ENCODE measurements at regions not wholly inside any gene's neighbourhood (a gene's known extent, or its start where the extent isn't known, plus 50 kb on each side); places are given as distances from the start of the nearest gene placed in this dataset.
"Not testable (repeated sequence)": the region's sequence is repeated elsewhere in the genome, so short reads cannot be mapped to it uniquely, and the experiment has no call there.

GRCh38 chr2:153404792-153405191 is 73.8 kb downstream of the RPRM start:
- TF ChIP-seq POLR2A (IDR thresholded peaks at IDR 0.05) = no peak
- H3K36me3 ChIP-seq = no peaks in the 10 kb centered on the region
- H3K4me3 ChIP-seq = no peak overlapping the region
- peaks cover 0 to 28% (median 0%) of the 10 kb centered on the region in 3 donors for H3K4me1 ChIP-seq
- no peaks in the 10 kb centered on the region for H3K9me3 ChIP-seq
- no peak for DNase-seq
- H3K27me3 ChIP-seq = no peaks in the 10 kb centered on the region
- intact Hi-C loops (cut with DNase I) = no loop called here
- H3K27ac ChIP-seq = peak overlapping the region in 1 of 4 donors; percentile 25
- 37 to 71% methylated on average over 1 of the region's 1 CpG for WGBS, 2 donors

GRCh38 chr2:153403940-153404339 is 74.6 kb downstream of the RPRM start:
- H3K4me3 ChIP-seq = no peak overlapping the region
- TF ChIP-seq CTCF (IDR thresholded peaks at IDR 0.05) (no peak), POLR2A (IDR thresholded peaks at IDR 0.05) (no peak)
- DNase-seq = no peak
- WGBS, 2 donors = 64 to 83% methylated on average over 2 of the region's 2 CpGs
- H3K27me3 ChIP-seq = no peaks in the 10 kb centered on the region
- no peaks in the 10 kb centered on the region for H3K9me3 ChIP-seq
- peaks cover 0 to 27% (median 0%) of the 10 kb centered on the region in 3 donors for H3K4me1 ChIP-seq
- intact Hi-C loops (cut with DNase I) = no loop called here
- H3K27ac ChIP-seq = peak overlapping the region in 1 of 4 donors; percentile 17
- no peaks in the 10 kb centered on the region for H3K36me3 ChIP-seq

- not testable (repeated sequence) for DNase-seq, H3K27ac ChIP-seq, H3K4me3 ChIP-seq
These were observed 75.2 kb downstream of the RPRM start for GRCh38 chr2:153403352-153403751.

GRCh38 chr2:153394686-153395085 is 83.9 kb downstream of the RPRM start:
- WGBS, 2 donors = 56 to 59% methylated on average over 5 of the region's 5 CpGs
- no peak for TF ChIP-seq CTCF (IDR thresholded peaks at IDR 0.05)
- TF ChIP-seq POLR2A (IDR thresholded peaks at IDR 0.05) = no peak
- intact Hi-C loops (cut with DNase I) = no loop called here
- H3K36me3 ChIP-seq = no peaks in the 10 kb centered on the region
- no peak overlapping the region for H3K27ac ChIP-seq
- H3K27me3 ChIP-seq = no peaks in the 10 kb centered on the region
- DNase-seq = no peak
- no peak overlapping the region for H3K4me3 ChIP-seq
- no peaks in the 10 kb centered on the region for H3K4me1 ChIP-seq
- no peaks in the 10 kb centered on the region for H3K9me3 ChIP-seq

More at GRCh38 chr2:153403352-153403751, 75.2 kb downstream of the RPRM start:
- H3K9me3 ChIP-seq; H3K27me3 ChIP-seq; intact Hi-C loops (cut with DNase I); H3K36me3 ChIP-seq: not testable (repeated sequence)
- WGBS, 2 donors = 68 to 100% methylated on average over 5 to 13 of the region's 14 CpGs
- peaks cover 0 to 23% (median 0%) of the 10 kb centered on the region in 3 donors for H3K4me1 ChIP-seq

GRCh38 chr2:153394247-153394646 is 84.3 kb downstream of the RPRM start:
- H3K4me3 ChIP-seq = no peak overlapping the region
- no peak overlapping the region for H3K27ac ChIP-seq
- H3K27me3 ChIP-seq = no peaks in the 10 kb centered on the region
- no peaks in the 10 kb centered on the region for H3K4me1 ChIP-seq
- DNase-seq = no peak
- intact Hi-C loops (cut with DNase I) = no loop called here
- H3K36me3 ChIP-seq = no peaks in the 10 kb centered on the region
- H3K9me3 ChIP-seq = no peaks in the 10 kb centered on the region
- TF ChIP-seq POLR2A (IDR thresholded peaks at IDR 0.05) = no peak
- TF ChIP-seq CTCF (IDR thresholded peaks at IDR 0.05) = no peak

- Histone ChIP-seq H3K27ac (no peak overlapping the region), H3K4me1 (no peaks in the 10 kb centered on the region), H3K9me3 (no peaks in the 10 kb centered on the region), H3K27me3 (no peaks in the 10 kb centered on the region), H3K4me3 (no peak overlapping the region), H3K36me3 (no peaks in the 10 kb centered on the region)
- intact Hi-C loops (cut with DNase I) = no loop called here
- TF ChIP-seq POLR2A (IDR thresholded peaks at IDR 0.05) (no peak), CTCF (IDR thresholded peaks at IDR 0.05) (no peak)
- no peak for DNase-seq
- 66 to 72% methylated on average over 3 of the region's 3 CpGs for WGBS, 2 donors
These were observed 85.0 kb downstream of the RPRM start for GRCh38 chr2:153393518-153393917.
